ENCODE measurements at regions not wholly inside any gene's neighbourhood (a gene's known extent, or its start where the extent isn't known, plus 50 kb on each side); places are given as distances from the start of the nearest gene placed in this dataset.
A peak's percentile ranks its signal among the peaks of the same experiment; 100 is the strongest.

- no peaks in the 10 kb centered on the region for H3K27me3 ChIP-seq (ENCODE audit: insufficient read depth, poor library complexity, severe bottlenecking)
- DNase-seq (ENCODE audit: low read depth in 1 of 2, low spot score in 1 of 2): peak; percentile 7 to 61
- 0 out of 2 replicates have a peak, but pooled peaks have one; percentile 15 for TF ChIP-seq SPI1 (IDR thresholded peaks at IDR 0.05; ENCODE audit: borderline replicate concordance, low read depth)
- TF ChIP-seq REST (IDR thresholded peaks at IDR 0.05; ENCODE audit: insufficient replicate concordance, low read depth): no peak
- no peak for TF ChIP-seq POLR2AphosphoS5 (IDR thresholded peaks at IDR 0.05; ENCODE audit: low read depth)
- peak; percentile 39 for TF ChIP-seq CTCF (IDR thresholded peaks at IDR 0.05; ENCODE audit: insufficient read depth, low read length)
- no peak for TF ChIP-seq GABPA (IDR thresholded peaks at IDR 0.05; ENCODE audit: low read depth)
- H3K4me3 ChIP-seq (replicated peaks; ENCODE audit: insufficient read depth, low read length): no peak overlapping the region
- no peak overlapping the region for H3K27ac ChIP-seq (replicated peaks)
Measured at GRCh38 chr19:29084266-29084665, 128.7 kb downstream of the UQCRFS1 start.

- DNase-seq (ENCODE audit: low read depth in 1 of 2, low spot score in 1 of 2): no peak
- Histone ChIP-seq H3K4me3 (replicated peaks; ENCODE audit: insufficient read depth, low read length) (no peak overlapping the region), H3K27me3 (ENCODE audit: insufficient read depth, poor library complexity, severe bottlenecking) (no peaks in the 10 kb centered on the region)
Measured at GRCh38 chr19:29083863-29084262, 129.1 kb downstream of the UQCRFS1 start.

More at GRCh38 chr19:29083863-29084262, 129.1 kb downstream of the UQCRFS1 start:
- no peak overlapping the region for H3K27ac ChIP-seq (replicated peaks)
- TF ChIP-seq GABPA (IDR thresholded peaks at IDR 0.05; ENCODE audit: low read depth) (no peak), REST (IDR thresholded peaks at IDR 0.05; ENCODE audit: insufficient replicate concordance, low read depth) (no peak), POLR2AphosphoS5 (IDR thresholded peaks at IDR 0.05; ENCODE audit: low read depth) (no peak), CTCF (IDR thresholded peaks at IDR 0.05; ENCODE audit: insufficient read depth, low read length) (no peak), SPI1 (IDR thresholded peaks at IDR 0.05; ENCODE audit: borderline replicate concordance, low read depth) (no peak)
